ENCODE measurements at regions not wholly inside any gene's neighbourhood (a gene's known extent, or its start where the extent isn't known, plus 50 kb on each side); places are given as distances from the start of the nearest gene placed in this dataset.

DNA sequence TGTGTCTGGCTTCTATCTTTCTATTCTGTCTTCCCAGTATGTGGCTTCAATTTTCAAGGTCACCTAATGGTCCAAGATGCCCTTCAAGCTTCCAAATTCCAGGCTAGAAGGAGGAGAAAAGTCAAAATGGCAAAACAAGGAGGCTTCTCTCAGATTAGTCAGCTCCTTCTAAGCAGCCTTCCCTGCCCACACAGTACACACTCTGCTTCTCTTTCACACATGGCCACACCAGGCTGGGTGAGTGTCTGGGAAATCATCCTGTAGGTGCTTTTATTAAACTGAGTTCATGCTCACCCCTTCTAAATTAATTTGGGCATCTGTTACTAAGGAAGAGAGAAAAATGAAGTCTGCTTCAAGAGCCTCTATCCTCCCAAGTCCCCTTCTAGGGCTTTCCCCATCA lies 277.2 kb upstream of the MGAT5 start:
- TF ChIP-seq, protein P1, sequence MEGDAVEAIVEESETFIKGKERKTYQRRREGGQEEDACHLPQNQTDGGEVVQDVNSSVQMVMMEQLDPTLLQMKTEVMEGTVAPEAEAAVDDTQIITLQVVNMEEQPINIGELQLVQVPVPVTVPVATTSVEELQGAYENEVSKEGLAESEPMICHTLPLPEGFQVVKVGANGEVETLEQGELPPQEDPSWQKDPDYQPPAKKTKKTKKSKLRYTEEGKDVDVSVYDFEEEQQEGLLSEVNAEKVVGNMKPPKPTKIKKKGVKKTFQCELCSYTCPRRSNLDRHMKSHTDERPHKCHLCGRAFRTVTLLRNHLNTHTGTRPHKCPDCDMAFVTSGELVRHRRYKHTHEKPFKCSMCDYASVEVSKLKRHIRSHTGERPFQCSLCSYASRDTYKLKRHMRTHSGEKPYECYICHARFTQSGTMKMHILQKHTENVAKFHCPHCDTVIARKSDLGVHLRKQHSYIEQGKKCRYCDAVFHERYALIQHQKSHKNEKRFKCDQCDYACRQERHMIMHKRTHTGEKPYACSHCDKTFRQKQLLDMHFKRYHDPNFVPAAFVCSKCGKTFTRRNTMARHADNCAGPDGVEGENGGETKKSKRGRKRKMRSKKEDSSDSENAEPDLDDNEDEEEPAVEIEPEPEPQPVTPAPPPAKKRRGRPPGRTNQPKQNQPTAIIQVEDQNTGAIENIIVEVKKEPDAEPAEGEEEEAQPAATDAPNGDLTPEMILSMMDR (conservative IDR thresholded peaks at IDR 0.05 in 1 of 2, IDR thresholded peaks at IDR 0.05 in 1 of 2; ENCODE audit: extremely low read depth in 1 of 2, insufficient read depth in 1 of 2, low read depth in 1 of 2, low read length in 2 of 2) = no peak
- TF ChIP-seq EZH2 (IDR thresholded peaks at IDR 0.05; ENCODE audit: borderline replicate concordance, low read length) = no peak

Data from mammary epithelial cell (primary cell).